ENCODE measurements at regions not wholly inside any gene's neighbourhood (a gene's known extent, or its start where the extent isn't known, plus 50 kb on each side); places are given as distances from the start of the nearest gene placed in this dataset.

DNA sequence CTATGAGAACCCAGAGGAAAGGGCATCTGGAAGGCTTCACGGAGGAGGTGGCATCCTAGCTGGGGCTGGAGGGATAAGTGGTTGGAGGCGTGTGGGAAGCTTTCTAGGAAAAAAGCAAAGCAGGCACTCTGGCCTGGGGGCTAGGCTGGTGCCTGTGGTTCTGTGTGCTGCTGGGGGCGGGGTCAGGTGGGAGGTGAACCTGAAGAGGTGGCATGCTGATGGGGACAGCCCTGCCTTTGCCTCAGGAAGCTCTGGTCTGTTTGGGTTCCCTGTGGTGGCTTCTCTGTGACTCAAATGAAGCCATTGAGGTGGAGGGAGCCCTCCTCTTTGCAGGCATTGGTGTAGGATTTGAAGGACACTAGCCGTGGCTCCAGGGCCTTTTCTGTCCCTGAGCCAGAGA is 221.6 kb upstream of the POU3F1 start:
- Mint-ChIP-seq H3K4me3 (no peak overlapping the region), H3K27ac (peak overlapping the region; percentile 8), H3K4me1 (peaks cover 47% of the 10 kb centered on the region), H3K36me3 (no peaks in the 10 kb centered on the region), H3K27me3 (ENCODE audit: insufficient read depth, low read depth) (peaks cover 15% of the 10 kb centered on the region), H3K9me3 (peaks cover 2% of the 10 kb centered on the region)
- peaks cover 23% of the 10 kb centered on the region for H3K4me1 ChIP-seq
- no peak overlapping the region for H3K4me2 ChIP-seq
- no peak overlapping the region for H3K27ac ChIP-seq
- DNase-seq (ENCODE audit: low spot score): no peak
- H3F3A ChIP-seq (ENCODE audit: low read depth): peaks cover 14% of the 10 kb centered on the region
- H3K9ac ChIP-seq: no peak overlapping the region
- no peaks in the 10 kb centered on the region for H3K79me2 ChIP-seq (ENCODE audit: low read depth)
- H3K27me3 ChIP-seq: no peaks in the 10 kb centered on the region
- H3K9me3 ChIP-seq (ENCODE audit: low read depth): no peaks in the 10 kb centered on the region
- no peak overlapping the region for H2AFZ ChIP-seq (replicated peaks)
- no peaks in the 10 kb centered on the region for H3K36me3 ChIP-seq
- TF ChIP-seq EZH2 (IDR thresholded peaks at IDR 0.05): no peak
- TF ChIP-seq EZH2phosphoT487 (IDR thresholded peaks at IDR 0.05): no peak
- TF ChIP-seq, protein P1, sequence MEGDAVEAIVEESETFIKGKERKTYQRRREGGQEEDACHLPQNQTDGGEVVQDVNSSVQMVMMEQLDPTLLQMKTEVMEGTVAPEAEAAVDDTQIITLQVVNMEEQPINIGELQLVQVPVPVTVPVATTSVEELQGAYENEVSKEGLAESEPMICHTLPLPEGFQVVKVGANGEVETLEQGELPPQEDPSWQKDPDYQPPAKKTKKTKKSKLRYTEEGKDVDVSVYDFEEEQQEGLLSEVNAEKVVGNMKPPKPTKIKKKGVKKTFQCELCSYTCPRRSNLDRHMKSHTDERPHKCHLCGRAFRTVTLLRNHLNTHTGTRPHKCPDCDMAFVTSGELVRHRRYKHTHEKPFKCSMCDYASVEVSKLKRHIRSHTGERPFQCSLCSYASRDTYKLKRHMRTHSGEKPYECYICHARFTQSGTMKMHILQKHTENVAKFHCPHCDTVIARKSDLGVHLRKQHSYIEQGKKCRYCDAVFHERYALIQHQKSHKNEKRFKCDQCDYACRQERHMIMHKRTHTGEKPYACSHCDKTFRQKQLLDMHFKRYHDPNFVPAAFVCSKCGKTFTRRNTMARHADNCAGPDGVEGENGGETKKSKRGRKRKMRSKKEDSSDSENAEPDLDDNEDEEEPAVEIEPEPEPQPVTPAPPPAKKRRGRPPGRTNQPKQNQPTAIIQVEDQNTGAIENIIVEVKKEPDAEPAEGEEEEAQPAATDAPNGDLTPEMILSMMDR (IDR thresholded peaks at IDR 0.05): no peak
- no peak overlapping the region for H3K4me3 ChIP-seq
- no peaks in the 10 kb centered on the region for H4K20me1 ChIP-seq (ENCODE audit: low read depth)

DNA sequence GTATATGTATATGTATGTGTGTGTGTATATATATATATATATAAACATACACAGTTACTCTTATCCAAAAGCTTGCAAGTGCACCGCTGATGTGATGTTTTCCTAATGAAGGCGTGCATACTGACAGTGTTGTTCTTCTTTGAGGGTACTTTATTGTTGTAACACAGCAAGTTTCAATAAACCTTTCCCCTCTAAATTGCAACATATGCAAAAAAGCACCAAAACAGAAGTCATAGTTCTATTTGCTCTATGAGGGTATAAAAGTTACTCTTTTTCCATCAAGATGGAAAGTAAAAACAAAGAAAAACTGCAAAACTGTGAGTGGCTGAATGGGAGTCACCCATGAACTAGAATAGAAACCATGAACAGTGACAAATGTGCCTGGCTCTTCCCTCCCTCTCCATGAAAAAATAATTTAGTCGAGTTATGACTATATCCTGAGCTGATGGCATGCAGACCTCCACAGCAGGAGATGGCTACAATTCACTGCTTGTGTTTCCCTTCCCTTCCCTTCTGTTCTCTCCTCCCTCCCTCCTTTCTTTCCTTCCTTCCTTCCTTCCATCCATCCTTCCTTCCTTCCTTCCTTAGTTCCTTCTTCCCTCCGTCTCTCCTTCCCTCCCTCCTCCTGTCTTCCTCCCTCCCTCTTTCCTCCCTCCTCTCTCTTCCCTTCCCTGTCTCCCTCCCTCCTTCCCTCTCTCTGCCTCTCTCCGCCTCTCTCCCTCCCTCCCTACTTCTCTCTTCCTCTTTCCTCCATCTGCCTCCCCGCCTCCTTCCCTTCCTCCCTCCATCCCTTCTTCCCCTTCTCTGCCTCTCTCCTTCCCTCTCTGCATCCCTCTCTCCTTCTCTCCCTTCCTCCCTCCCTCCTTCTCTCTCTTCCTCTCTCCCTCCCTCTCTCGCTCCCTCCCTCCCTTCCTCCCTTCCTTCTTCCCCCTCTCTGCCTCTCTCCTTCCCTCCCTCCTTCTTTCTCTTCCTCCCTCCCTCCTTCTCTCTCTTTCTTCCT is 220.7 kb upstream of the POU3F1 start:
- Mint-ChIP-seq H3K36me3 (no peaks in the 10 kb centered on the region), H3K27ac (no peak overlapping the region), H3K4me3 (no peak overlapping the region), H3K9me3 (peaks cover 2% of the 10 kb centered on the region), H3K27me3 (ENCODE audit: insufficient read depth, low read depth) (peaks cover 15% of the 10 kb centered on the region), H3K4me1 (peaks cover 40% of the 10 kb centered on the region)
- H3K4me2 ChIP-seq: no peak overlapping the region
- H3K27me3 ChIP-seq: no peaks in the 10 kb centered on the region
- no peak overlapping the region for H3K4me3 ChIP-seq
- no peaks in the 10 kb centered on the region for H3K79me2 ChIP-seq (ENCODE audit: low read depth)
- H4K20me1 ChIP-seq (ENCODE audit: low read depth): no peaks in the 10 kb centered on the region
- peaks cover 14% of the 10 kb centered on the region for H3F3A ChIP-seq (ENCODE audit: low read depth)
- peaks cover 21% of the 10 kb centered on the region for H3K4me1 ChIP-seq
- H3K27ac ChIP-seq: no peak overlapping the region
- H3K36me3 ChIP-seq: no peaks in the 10 kb centered on the region
- no peak overlapping the region for H2AFZ ChIP-seq (replicated peaks)
- TF ChIP-seq, protein P1 (IDR thresholded peaks at IDR 0.05): no peak
- no peak for TF ChIP-seq EZH2 (IDR thresholded peaks at IDR 0.05)
- TF ChIP-seq EZH2phosphoT487 (IDR thresholded peaks at IDR 0.05): no peak
- H3K9ac ChIP-seq: no peak overlapping the region
- H3K9me3 ChIP-seq (ENCODE audit: low read depth): no peaks in the 10 kb centered on the region
- no peak for DNase-seq (ENCODE audit: low spot score)

DNA sequence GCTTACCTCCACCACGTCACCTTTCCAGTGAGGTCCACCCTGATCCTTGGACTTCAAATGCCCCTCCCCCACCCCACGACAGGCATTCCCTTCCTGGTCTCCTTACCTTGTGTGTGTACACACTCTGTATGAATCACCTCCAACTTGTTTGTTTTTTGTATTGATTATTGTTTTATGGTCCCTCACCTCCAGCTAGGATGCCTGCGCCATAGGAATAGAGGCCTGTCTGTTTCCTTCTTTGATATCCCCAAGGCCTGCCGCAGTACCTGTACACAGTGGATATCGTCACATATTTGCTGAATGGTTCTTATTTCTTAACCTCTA is 219.6 kb upstream of the POU3F1 start:
- no peak for DNase-seq (ENCODE audit: low spot score)
- no peak overlapping the region for H3K27ac Mint-ChIP-seq
- Histone ChIP-seq H3K36me3 (no peaks in the 10 kb centered on the region), H3K4me1 (peaks cover 15% of the 10 kb centered on the region), H3K79me2 (ENCODE audit: low read depth) (no peaks in the 10 kb centered on the region), H2AFZ (replicated peaks) (no peak overlapping the region), H3K27ac (no peak overlapping the region), H3K4me3 (no peak overlapping the region), H3K4me2 (no peak overlapping the region), H4K20me1 (ENCODE audit: low read depth) (no peaks in the 10 kb centered on the region), H3K9ac (no peak overlapping the region), H3K9me3 (ENCODE audit: low read depth) (no peaks in the 10 kb centered on the region), H3K27me3 (no peaks in the 10 kb centered on the region), H3F3A (ENCODE audit: low read depth) (peaks cover 14% of the 10 kb centered on the region)
- no peaks in the 10 kb centered on the region for H3K36me3 Mint-ChIP-seq
- H3K9me3 Mint-ChIP-seq: peaks cover 5% of the 10 kb centered on the region
- peaks cover 28% of the 10 kb centered on the region for H3K4me1 Mint-ChIP-seq
- peaks cover 15% of the 10 kb centered on the region for H3K27me3 Mint-ChIP-seq (ENCODE audit: insufficient read depth, low read depth)
- H3K4me3 Mint-ChIP-seq: no peak overlapping the region
- TF ChIP-seq, protein P1 (IDR thresholded peaks at IDR 0.05): no peak
- no peak for TF ChIP-seq EZH2phosphoT487 (IDR thresholded peaks at IDR 0.05)
- no peak for TF ChIP-seq EZH2 (IDR thresholded peaks at IDR 0.05)
